ENCODE measurements at regions not wholly inside any gene's neighbourhood (a gene's known extent, or its start where the extent isn't known, plus 50 kb on each side); places are given as distances from the start of the nearest gene placed in this dataset.

DNA sequence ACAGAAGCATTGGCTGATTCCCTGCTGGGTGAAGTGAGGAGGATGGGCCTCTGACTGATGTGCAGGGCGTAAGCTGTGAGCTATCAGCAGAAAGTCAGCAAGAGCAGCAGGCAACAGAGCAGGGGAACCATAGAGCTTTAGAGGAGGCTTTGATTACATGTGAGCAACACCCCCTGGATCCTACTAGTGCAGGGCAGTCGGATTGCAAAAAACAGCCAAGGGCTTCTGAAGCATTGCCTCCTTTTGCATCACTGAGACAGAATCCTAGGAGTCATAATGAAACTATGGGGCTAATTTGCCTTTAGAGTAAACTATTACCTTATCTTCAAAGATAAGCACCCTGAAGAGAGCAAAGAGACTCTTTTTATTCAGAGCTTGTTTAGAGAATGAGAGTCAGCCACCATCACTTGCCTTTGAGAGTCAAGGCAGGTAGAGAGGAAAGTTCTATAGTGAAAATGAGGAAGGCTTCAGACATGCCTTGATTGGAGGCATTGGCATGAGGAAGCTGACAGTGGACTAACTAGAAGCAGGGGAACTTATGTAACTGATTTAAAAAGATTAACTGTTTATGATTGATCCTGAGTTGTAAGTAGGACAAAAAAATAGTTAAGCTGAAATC lies 420.3 kb downstream of the PDHA2 start:
- TF ChIP-seq, protein P1, sequence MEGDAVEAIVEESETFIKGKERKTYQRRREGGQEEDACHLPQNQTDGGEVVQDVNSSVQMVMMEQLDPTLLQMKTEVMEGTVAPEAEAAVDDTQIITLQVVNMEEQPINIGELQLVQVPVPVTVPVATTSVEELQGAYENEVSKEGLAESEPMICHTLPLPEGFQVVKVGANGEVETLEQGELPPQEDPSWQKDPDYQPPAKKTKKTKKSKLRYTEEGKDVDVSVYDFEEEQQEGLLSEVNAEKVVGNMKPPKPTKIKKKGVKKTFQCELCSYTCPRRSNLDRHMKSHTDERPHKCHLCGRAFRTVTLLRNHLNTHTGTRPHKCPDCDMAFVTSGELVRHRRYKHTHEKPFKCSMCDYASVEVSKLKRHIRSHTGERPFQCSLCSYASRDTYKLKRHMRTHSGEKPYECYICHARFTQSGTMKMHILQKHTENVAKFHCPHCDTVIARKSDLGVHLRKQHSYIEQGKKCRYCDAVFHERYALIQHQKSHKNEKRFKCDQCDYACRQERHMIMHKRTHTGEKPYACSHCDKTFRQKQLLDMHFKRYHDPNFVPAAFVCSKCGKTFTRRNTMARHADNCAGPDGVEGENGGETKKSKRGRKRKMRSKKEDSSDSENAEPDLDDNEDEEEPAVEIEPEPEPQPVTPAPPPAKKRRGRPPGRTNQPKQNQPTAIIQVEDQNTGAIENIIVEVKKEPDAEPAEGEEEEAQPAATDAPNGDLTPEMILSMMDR (IDR thresholded peaks at IDR 0.05; ENCODE audit: extremely low read depth, insufficient read depth, missing control alignments) = no peak
- in situ Hi-C loops (cut with MboI; ENCODE audit: low pct_unique_long_range_greater_than_20kb, low sequenced_read_pairs, unreplicated experiment) = no loop called here
- no peak for DNase-seq (ENCODE audit: low spot score)

DNA sequence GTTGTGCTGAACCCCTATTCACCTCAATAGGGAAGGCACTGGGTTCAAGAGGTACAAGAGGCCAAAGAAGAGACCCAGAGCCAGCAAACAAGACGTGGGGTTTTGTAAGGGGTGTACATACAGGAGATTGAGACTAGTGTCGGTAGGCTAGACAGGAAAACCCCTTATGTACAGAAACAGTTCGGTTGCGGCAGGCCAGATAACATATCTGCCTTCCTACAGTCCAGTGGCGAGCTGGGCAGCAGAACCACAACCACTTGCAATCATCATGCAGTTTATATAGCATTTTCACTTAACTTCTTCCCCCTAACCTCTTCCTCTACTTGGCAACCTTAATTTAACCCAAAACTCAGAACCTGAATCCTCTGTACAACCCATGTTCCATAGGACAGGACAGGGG lies 422.2 kb downstream of the PDHA2 start:
- in situ Hi-C loops (cut with MboI; ENCODE audit: low pct_unique_long_range_greater_than_20kb, low sequenced_read_pairs, unreplicated experiment) = no loop called here
- TF ChIP-seq, protein P1 (IDR thresholded peaks at IDR 0.05; ENCODE audit: extremely low read depth, insufficient read depth, missing control alignments) = no peak
- no peak for DNase-seq (ENCODE audit: low spot score)

DNA sequence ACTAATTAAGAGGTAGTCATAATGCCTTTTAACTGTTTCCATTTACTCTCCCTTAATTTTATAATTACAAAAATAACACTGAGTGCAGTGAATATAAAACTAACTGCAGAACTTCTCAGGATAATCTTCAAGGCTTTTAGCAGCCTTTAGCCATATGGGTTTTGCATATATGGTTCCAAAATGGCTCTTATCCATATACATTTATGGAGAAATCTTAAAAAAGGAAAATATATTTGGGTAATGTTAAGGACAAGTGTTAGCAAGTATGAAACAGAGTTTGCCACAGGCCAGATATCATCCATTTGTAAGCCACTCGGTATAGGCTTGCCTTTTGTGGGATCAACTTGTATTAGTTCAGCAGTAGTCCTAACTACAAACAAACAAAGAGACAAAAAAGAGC lies 423.4 kb downstream of the PDHA2 start:
- in situ Hi-C loops (cut with MboI; ENCODE audit: low pct_unique_long_range_greater_than_20kb, low sequenced_read_pairs, unreplicated experiment) = no loop called here
- no peak for DNase-seq (ENCODE audit: low spot score)
- TF ChIP-seq, protein P1 (IDR thresholded peaks at IDR 0.05; ENCODE audit: extremely low read depth, insufficient read depth, missing control alignments) = no peak

- no peak for DNase-seq (ENCODE audit: low spot score)
- TF ChIP-seq, protein P1 (IDR thresholded peaks at IDR 0.05; ENCODE audit: extremely low read depth, insufficient read depth, missing control alignments) = no peak
- in situ Hi-C loops (cut with MboI; ENCODE audit: low pct_unique_long_range_greater_than_20kb, low sequenced_read_pairs, unreplicated experiment) = no loop called here
Measured at GRCh38 chr4:96264941-96265463, 425.1 kb downstream of the PDHA2 start.

DNA sequence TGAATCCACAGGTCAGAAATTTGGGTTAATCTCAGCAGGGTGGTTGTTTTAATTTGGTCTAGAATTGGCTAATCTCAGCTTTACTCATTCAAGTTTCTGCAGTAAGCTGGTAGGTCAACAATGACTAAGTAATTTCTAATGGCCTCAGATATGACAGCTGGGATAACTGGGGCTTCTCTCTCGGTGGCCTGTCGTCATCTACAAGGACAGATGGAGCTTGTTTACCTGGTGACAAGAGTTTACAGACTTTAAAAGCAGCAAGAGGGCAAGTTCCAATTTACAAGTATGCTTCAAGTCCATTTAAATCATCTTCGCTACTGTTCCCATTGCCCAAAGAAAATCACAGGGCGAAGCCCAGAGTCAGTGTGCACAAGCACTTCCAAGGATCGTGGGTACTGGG lies 453.9 kb downstream of the PDHA2 start:
- DNase-seq (ENCODE audit: low spot score) = no peak
- in situ Hi-C loops (cut with MboI; ENCODE audit: low pct_unique_long_range_greater_than_20kb, low sequenced_read_pairs, unreplicated experiment) = no loop called here
- TF ChIP-seq, protein P1 (IDR thresholded peaks at IDR 0.05; ENCODE audit: extremely low read depth, insufficient read depth, missing control alignments) = no peak

- in situ Hi-C loops (cut with MboI; ENCODE audit: low pct_unique_long_range_greater_than_20kb, low sequenced_read_pairs, unreplicated experiment) = no loop called here
- no peak for DNase-seq (ENCODE audit: low spot score)
- TF ChIP-seq, protein P1 (IDR thresholded peaks at IDR 0.05; ENCODE audit: extremely low read depth, insufficient read depth, missing control alignments) = no peak
Measured at GRCh38 chr4:96295143-96295741, 455.3 kb downstream of the PDHA2 start.
